Common myeloid progenitor, CD34-positive (primary cell): ENCODE measurements at regions not wholly inside any gene's neighbourhood (a gene's known extent, or its start where the extent isn't known, plus 50 kb on each side); places are given as distances from the start of the nearest gene placed in this dataset.

Experiments
- CTCF ChIA-PET: fragments of 350-600 bp; sonication (Branson Sonifier 250); formaldehyde crosslinking; loops from one replicate; lab custom pipeline; 2021; ENCODE audit warnings: antibody characterized with exemption; lab: Charles Lee
- POLR2A ChIA-PET: fragments of 350-600 bp; sonication (Branson Sonifier 250); formaldehyde crosslinking; loops from one replicate; lab custom pipeline; 2021; ENCODE audit warnings: antibody characterized with exemption; lab: Charles Lee
- DNase-seq, 3 donors: peaks; one replicate each; pipeline versions ENCODE4 v3.0.0 to v3.0.0-alpha.2; 2013
- H3K27ac ChIP-seq, 2 experiments: 1 replicate in 1 of 2; 2 replicates in 1 of 2; pipeline ENCODE4 v1.7.0; 2013; ENCODE audit warnings: inconsistent platforms in 2 of 2, low read length in 2 of 2, mild to moderate bottlenecking in 2 of 2, low read depth in 1 of 2, moderate library complexity in 1 of 2; ENCODE audit not compliant: severe bottlenecking in 2 of 2, insufficient read depth in 1 of 2, poor library complexity in 1 of 2
- H3K27me3 ChIP-seq, 5 experiments: replicated peaks in 2 of 5; 1 replicate in 3 of 5; 2 replicates in 2 of 5; pipeline versions ENCODE4 v1.6.1 to v1.7.0; 2013; ENCODE audit warnings: low read length in 4 of 5, mild to moderate bottlenecking in 2 of 5, moderate library complexity in 2 of 5, inconsistent platforms in 1 of 5; ENCODE audit not compliant: insufficient read depth in 5 of 5, control insufficient read depth in 4 of 5
- H3K36me3 ChIP-seq, 4 experiments: 1 replicate in 2 of 4; 2 replicates in 2 of 4; pipeline versions ENCODE4 v1.6.1 to v1.7.0; 2013; ENCODE audit warnings: low read length in 3 of 4, control low read depth in 1 of 4, mild to moderate bottlenecking in 1 of 4; ENCODE audit not compliant: control insufficient read depth in 4 of 4, insufficient read depth in 4 of 4
- H3K4me1 ChIP-seq, 4 experiments: 1 replicate in 3 of 4; 2 replicates in 1 of 4; pipeline versions ENCODE4 v1.6.1 to v1.7.1; 2013; ENCODE audit warnings: low read length in 3 of 4, mild to moderate bottlenecking in 3 of 4, control low read depth in 1 of 4, inconsistent platforms in 1 of 4, moderate library complexity in 1 of 4; ENCODE audit not compliant: control insufficient read depth in 4 of 4, insufficient read depth in 4 of 4; ENCODE audit errors: control extremely low read depth in 1 of 4
- H3K4me3 ChIP-seq, 7 experiments: 1 replicate in 4 of 7; 2 replicates in 3 of 7; pipeline versions ENCODE4 v1.5.1 to v1.7.0; 2013; ENCODE audit warnings: mild to moderate bottlenecking in 7 of 7, low read length in 6 of 7, moderate library complexity in 6 of 7, inconsistent platforms in 2 of 7, low read depth in 2 of 7, control low read depth in 1 of 7; ENCODE audit not compliant: insufficient read depth in 4 of 7, control insufficient read depth in 1 of 7; ENCODE audit errors: extremely low read depth in 1 of 7
- H3K9me3 ChIP-seq, 5 experiments: 1 replicate in 4 of 5; 2 replicates in 1 of 5; pipeline versions ENCODE4 v1.6.1 to v1.7.1; 2013; ENCODE audit warnings: low read length in 4 of 5, mild to moderate bottlenecking in 2 of 5, inconsistent platforms in 1 of 5, low read depth in 1 of 5, moderate library complexity in 1 of 5; ENCODE audit not compliant: control insufficient read depth in 4 of 5, insufficient read depth in 2 of 5; ENCODE audit errors: control extremely low read depth in 1 of 5
- WGBS: methylation state at CpG from one replicate; pipeline ENCODE4 v1.1.5; 2013; ENCODE audit not compliant: insufficient coverage; 5-methylcytosine and 5-hydroxymethylcytosine counted together

GRCh38 chr5:74501674-74502478 lies 138.7 kb downstream of the ENC1 start:
- WGBS = 100% methylated on average over 2 of the region's 5 CpGs
- Histone ChIP-seq H3K4me1 (peaks cover 0 to 6% (median 4%) of the 10 kb centered on the region in 4 experiments), H3K9me3 (no peaks in the 10 kb centered on the region), H3K36me3 (no peaks in the 10 kb centered on the region), H3K27me3 (no peaks in the 10 kb centered on the region), H3K27ac (no peak overlapping the region), H3K4me3 (no peak overlapping the region)
- ChIA-PET POLR2A (no interaction called here), CTCF (no interaction called here)
- DNase-seq = no peak

GRCh38 chr5:74500110-74500917 lies 140.2 kb downstream of the ENC1 start:
- H3K4me1 ChIP-seq = peaks cover 0 to 6% (median 4%) of the 10 kb centered on the region in 4 experiments
- ChIA-PET POLR2A (no interaction called here), CTCF (no interaction called here)
- no peaks in the 10 kb centered on the region for H3K36me3 ChIP-seq
- no peaks in the 10 kb centered on the region for H3K27me3 ChIP-seq
- H3K9me3 ChIP-seq = no peaks in the 10 kb centered on the region
- 86% methylated on average over 3 of the region's 9 CpGs for WGBS
- DNase-seq = no peak
- no peak overlapping the region for H3K4me3 ChIP-seq
- H3K27ac ChIP-seq = no peak overlapping the region

DNA sequence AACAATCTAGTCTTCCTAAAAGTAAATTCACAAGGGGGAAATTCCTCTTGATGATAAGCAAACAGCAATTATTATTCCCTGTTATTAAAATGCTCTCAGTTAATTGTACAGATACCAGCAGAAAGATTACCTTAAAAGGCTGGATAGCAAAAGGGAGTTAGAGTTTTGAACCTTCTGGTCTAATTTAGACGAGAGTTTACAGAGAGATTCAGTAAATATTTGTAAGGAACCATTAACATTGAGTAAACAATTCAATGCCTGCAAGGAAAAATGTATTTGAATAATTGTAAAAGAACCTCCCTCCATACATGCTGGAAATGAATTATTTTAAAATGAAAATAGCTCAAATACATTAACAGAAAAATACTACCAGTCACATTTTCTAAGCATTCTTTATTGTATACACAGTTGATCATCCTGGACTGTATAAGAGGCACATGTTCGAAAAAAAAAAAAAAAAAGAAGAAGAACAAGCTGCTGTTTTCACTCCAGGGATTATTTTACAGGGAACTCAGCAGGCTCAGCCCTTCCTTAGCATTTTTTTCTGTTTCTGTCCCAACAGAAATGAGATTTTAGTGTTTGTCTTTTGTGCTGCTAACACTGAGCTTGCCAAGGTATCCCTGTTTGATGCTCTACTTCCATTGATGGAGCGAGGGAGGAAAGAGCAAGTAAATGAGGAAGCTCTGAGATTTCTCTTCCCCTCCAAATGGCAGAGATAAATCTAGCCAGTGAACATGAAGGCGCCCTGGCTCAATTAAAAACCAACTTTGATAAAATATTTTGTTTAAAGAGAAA lies 141.1 kb downstream of the ENC1 start:
- Histone ChIP-seq H3K36me3 (no peaks in the 10 kb centered on the region), H3K27me3 (no peaks in the 10 kb centered on the region), H3K4me3 (no peak overlapping the region), H3K4me1 (peaks cover 0 to 6% (median 4%) of the 10 kb centered on the region in 4 experiments), H3K9me3 (no peaks in the 10 kb centered on the region), H3K27ac (no peak overlapping the region)
- DNase-seq = no peak
- 100% methylated on average over 1 of the region's 4 CpGs for WGBS
- ChIA-PET CTCF (no interaction called here), POLR2A (no interaction called here)

DNA sequence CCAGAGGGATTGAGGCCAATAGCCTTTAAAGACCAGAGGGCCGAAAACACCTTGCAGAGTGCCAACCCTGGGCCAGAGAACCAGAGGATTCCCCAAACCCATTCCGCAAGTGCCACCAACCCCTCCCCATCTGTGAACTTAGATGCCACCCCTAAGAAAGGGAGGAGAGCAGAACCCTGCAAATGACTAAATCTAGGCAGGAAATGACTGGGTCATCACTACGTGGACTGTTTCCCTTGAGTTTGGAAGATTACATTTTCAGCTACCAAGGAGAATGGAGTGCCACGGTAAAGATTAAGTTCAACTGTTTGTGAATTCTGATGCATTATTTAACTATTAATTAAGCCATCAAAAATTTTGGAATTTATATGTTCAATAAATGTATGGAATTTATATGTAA lies 142.8 kb downstream of the ENC1 start:
- H3K27ac ChIP-seq = no peak overlapping the region
- ChIA-PET CTCF (interaction anchor here (1.1 kb wide), 1 partner anchor 82 kb away, joined by 3 read pairs; no protein-coding TSS in a partner anchor), POLR2A (no interaction called here)
- no peaks in the 10 kb centered on the region for H3K27me3 ChIP-seq
- 100% methylated on average over 2 of the region's 4 CpGs for WGBS
- peaks cover 0 to 3% (median 2%) of the 10 kb centered on the region in 4 experiments for H3K4me1 ChIP-seq
- DNase-seq = no peak
- no peak overlapping the region for H3K4me3 ChIP-seq
- no peaks in the 10 kb centered on the region for H3K9me3 ChIP-seq
- no peaks in the 10 kb centered on the region for H3K36me3 ChIP-seq

DNA sequence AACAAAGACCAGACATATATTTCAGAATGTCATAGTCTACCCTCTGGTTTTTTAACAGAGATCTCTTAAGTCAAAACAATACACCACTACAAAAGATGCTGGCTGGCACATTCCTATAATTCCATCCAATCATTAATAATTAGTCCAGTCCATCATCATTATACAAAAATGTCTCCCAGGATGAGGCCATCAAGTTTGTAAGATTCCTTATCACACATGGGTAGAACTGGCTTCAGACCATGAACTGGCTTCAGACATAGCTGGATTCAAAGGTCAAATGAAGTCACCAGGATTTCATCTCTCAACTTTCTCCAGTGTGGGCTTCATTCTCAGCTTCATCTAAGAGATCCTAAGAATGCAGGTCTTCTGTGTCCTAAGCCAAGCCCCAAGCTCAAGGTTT lies 147.1 kb downstream of the ENC1 start:
- Histone ChIP-seq H3K36me3 (no peaks in the 10 kb centered on the region), H3K4me1 (no peaks in the 10 kb centered on the region), H3K4me3 (no peak overlapping the region), H3K27me3 (no peaks in the 10 kb centered on the region), H3K27ac (no peak overlapping the region), H3K9me3 (no peaks in the 10 kb centered on the region)
- POLR2A ChIA-PET = no interaction called here
- DNase-seq = no peak
- CTCF ChIA-PET = no interaction called here

GRCh38 chr5:74492230-74492629 lies 148.3 kb downstream of the ENC1 start:
- Histone ChIP-seq H3K36me3 (no peaks in the 10 kb centered on the region), H3K9me3 (no peaks in the 10 kb centered on the region), H3K4me1 (no peaks in the 10 kb centered on the region), H3K27ac (no peak overlapping the region), H3K27me3 (no peaks in the 10 kb centered on the region), H3K4me3 (no peak overlapping the region)
- WGBS = 93% methylated on average over 2 of the region's 2 CpGs
- DNase-seq = no peak
- ChIA-PET CTCF (no interaction called here), POLR2A (no interaction called here)
